ENCODE measurements at regions not wholly inside any gene's neighbourhood (a gene's known extent, or its start where the extent isn't known, plus 50 kb on each side); places are given as distances from the start of the nearest gene placed in this dataset.
A peak's percentile ranks its signal among the peaks of the same experiment; 100 is the strongest.

DNA sequence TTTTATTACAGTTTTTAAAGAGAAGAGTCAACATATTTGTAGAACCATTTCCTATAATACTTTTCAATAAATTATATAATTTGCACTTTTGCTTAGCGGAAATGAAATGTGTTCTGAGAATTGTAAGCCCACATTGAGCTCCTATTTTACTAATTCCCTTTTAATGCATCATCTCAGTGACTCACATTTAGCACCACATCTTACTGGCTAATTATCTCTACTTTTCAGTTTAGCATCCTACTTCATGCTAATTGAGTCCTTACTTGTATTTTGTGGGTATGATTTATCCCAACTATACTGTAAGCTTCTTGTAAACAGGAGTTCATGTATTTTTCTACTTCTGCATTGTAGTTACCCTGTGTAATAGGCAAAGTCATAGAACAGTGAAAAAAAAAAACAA, 67.5 kb downstream of the TMX1 start:
- TF ChIP-seq, protein P1, sequence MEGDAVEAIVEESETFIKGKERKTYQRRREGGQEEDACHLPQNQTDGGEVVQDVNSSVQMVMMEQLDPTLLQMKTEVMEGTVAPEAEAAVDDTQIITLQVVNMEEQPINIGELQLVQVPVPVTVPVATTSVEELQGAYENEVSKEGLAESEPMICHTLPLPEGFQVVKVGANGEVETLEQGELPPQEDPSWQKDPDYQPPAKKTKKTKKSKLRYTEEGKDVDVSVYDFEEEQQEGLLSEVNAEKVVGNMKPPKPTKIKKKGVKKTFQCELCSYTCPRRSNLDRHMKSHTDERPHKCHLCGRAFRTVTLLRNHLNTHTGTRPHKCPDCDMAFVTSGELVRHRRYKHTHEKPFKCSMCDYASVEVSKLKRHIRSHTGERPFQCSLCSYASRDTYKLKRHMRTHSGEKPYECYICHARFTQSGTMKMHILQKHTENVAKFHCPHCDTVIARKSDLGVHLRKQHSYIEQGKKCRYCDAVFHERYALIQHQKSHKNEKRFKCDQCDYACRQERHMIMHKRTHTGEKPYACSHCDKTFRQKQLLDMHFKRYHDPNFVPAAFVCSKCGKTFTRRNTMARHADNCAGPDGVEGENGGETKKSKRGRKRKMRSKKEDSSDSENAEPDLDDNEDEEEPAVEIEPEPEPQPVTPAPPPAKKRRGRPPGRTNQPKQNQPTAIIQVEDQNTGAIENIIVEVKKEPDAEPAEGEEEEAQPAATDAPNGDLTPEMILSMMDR (IDR thresholded peaks at IDR 0.05; ENCODE audit: insufficient read depth, missing control alignments): no peak
- DNase-seq (ENCODE audit: insufficient read length, low spot score) (no peak), FAIRE-seq (no peak)

DNA sequence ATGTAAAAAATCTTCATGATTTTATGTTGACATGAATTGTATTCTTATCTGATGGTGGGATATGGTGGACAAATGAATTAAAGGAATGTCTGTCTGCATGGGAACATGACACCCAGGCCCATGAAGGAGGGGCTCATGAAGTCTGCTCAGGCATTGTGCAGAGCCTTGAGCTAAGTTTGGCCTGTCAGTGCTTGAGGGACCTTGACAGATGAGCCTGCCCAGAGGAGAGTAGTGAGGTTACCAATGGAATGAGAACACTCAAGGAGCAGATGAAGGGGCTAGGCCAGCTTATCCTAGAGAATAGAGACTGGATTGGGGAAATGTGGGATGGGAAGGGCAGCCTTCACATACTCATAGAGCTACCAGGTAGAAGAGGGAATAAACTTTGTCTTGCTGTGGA, 68.8 kb downstream of the TMX1 start:
- TF ChIP-seq, protein P1 (IDR thresholded peaks at IDR 0.05; ENCODE audit: insufficient read depth, missing control alignments): no peak
- no peak for DNase-seq (ENCODE audit: insufficient read length, low spot score)
- FAIRE-seq: no peak

DNA sequence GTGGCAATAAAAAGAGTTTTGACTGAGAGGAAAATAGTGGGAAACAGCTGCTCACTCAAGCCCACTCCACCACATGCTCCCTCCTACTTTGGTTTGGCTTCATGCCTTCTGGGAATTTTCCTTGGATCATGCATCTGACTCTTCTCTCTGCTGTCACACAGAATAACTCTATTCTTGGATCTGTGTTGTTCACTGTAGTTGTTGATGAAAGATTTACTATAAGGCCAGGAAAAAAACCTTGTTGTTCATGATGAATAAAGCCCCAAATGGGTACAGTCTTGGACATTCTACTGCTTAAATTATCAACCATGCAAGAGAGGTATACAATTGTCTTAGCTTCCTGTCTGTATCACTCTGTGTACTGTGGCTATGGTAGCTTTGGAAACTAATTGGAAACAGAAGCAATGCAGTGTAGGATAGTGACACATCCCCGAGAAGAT, 70.5 kb downstream of the TMX1 start:
- FAIRE-seq (no peak), DNase-seq (ENCODE audit: insufficient read length, low spot score) (no peak)
- TF ChIP-seq, protein P1 (IDR thresholded peaks at IDR 0.05; ENCODE audit: insufficient read depth, missing control alignments): no peak

DNA sequence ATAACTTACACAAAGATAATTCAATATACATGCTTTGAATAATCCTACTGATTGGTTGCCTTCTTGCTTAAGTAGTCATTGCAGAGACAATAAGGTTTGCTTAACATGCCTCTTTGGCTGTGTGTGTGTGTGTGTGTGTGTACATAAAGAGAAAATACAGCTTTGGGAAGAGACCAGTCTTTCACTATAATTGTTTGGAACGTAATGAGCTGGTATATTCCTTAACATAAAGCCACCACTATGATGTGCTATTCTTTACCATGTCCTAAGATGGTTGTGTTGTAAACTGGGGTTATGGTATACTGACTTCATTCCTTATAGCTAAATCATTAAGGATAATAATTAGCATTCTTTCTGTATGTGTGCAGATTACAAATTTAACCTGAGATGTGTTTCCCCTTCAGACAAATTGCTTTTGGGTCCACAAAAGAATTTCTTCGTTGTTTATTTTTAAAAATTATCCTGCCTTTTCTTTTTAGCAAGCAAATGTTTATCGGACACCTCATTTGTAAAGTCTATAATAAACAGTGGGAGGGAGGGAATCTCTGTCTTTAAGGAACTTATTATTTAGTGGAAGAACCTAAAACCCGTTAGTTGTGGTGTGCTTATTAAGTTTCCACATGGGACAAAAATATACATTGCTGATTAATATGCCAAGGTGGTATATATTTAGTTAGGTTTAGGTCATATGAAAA, 74.4 kb downstream of the TMX1 start:
- DNase-seq (ENCODE audit: insufficient read length, low spot score) (no peak), FAIRE-seq (no peak)
- TF ChIP-seq, protein P1 (IDR thresholded peaks at IDR 0.05; ENCODE audit: insufficient read depth, missing control alignments): no peak

DNA sequence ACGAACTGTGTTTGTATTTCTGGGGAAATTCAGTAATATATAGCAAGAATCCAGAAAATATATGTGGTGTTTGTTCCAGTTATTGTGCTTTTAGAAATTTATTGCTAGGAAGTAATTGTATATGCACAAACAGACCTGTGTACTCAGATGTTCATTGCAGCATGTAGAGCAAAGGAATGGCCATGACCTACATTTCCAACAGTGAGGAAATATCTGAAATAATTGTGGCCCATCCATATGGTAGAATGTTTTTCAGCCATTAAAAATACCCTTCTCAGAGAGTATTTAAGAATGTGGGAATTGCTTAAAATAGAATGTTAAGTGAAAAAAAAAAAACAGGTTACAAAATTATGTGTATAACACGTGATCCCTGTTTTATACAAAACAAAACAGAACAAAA, 77.3 kb downstream of the TMX1 start:
- DNase-seq (ENCODE audit: insufficient read length, low spot score) (no peak), FAIRE-seq (peak; percentile 38)
- TF ChIP-seq, protein P1 (IDR thresholded peaks at IDR 0.05; ENCODE audit: insufficient read depth, missing control alignments): no peak

DNA sequence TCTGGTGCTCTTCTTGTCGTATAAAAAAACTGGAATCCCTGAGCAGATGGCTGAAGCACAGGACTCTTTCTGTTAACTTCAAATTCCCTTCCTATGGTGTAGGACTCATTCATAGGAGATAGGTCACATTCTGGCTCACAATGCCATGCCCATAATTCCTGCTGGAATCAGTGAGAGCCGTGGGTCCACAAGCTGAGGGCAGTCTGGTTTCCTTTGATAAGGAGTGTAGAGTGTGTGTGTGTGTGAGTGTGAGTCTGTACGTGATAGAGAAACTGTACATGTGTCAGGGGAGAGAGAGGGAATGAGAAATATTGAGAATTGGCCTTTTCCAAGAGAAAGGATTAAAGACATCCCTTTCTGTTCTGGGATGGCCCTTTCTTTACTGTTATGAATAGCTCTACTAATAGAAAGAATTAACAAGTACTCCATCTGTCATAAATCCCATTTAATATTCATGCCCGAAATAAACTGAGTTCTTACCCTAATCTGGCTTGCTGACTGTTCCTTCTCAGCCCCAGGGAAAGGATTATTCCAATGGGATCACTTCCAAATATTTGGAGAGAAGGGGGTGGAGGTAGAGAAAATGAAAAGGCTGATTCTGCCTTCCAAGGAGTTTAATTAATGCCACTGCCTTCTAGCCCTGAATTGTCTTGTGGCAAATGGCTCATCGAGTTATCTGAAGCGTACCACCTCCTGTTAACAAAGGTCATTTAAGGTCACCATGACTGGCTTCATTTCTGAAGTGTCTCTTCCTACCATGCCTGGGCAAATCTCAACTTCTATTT, 79.0 kb downstream of the TMX1 start:
- FAIRE-seq (peak; percentile 79), DNase-seq (ENCODE audit: insufficient read length, low spot score) (no peak)
- TF ChIP-seq, protein P1 (IDR thresholded peaks at IDR 0.05; ENCODE audit: insufficient read depth, missing control alignments): no peak

DNA sequence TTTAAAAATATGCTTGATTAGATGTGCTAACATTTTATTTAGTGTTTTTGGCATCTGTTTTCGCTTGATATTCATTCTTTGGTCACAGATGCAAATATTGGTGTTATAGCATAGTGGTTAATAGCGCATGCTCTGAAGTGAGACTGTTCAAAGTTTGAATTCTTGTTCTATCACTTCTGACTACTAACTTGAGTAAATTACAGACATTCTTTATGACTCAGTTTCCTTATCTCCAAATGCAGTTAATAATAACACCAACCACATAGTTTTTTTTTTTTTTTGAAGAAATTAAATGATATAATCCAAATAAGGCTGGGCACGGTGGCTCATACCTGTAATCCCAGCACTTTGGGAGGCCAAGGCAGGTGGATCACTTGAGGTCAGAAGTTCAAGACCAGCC, 81.0 kb downstream of the TMX1 start:
- no peak for FAIRE-seq
- TF ChIP-seq, protein P1 (IDR thresholded peaks at IDR 0.05; ENCODE audit: insufficient read depth, missing control alignments): no peak

More for the DNA sequence above, 81.0 kb downstream of the TMX1 start:
- no peak for DNase-seq (ENCODE audit: insufficient read length, low spot score)

All from D721Med (cell line).